BLaER1 treated with 17β-estradiol and CSF1 and Interleukin-3, amounts not matched to agents 10 nM and 100 nM (cell line): ENCODE measurements at regions not wholly inside any gene's neighbourhood (a gene's known extent, or its start where the extent isn't known, plus 50 kb on each side); places are given as distances from the start of the nearest gene placed in this dataset.

Experiments used
- H3K27ac ChIP-seq, 11 experiments: shearing (Covaris generic); formaldehyde crosslinking; 2 replicates each; pipeline ENCODE4 v1.8.1; 2022
- H3K27me3 ChIP-seq, 11 experiments: shearing (Covaris generic); formaldehyde crosslinking; 2 replicates each; pipeline ENCODE4 v1.8.1; 2022
- H3K36me3 ChIP-seq, 11 experiments: shearing (Covaris generic); formaldehyde crosslinking; 2 replicates each; pipeline ENCODE4 v1.8.1; 2022
- H3K4me1 ChIP-seq, 10 experiments: shearing (Covaris generic); formaldehyde crosslinking; 2 replicates each; pipeline ENCODE4 v1.8.1; 2022
- H3K4me2 ChIP-seq, 11 experiments: shearing (Covaris generic); formaldehyde crosslinking; 2 replicates each; pipeline ENCODE4 v1.8.1; 2022
- H3K4me3 ChIP-seq, 10 experiments: shearing (Covaris generic); formaldehyde crosslinking; 2 replicates each; pipeline ENCODE4 v1.8.1; 2022
- H3K9ac ChIP-seq, 11 experiments: shearing (Covaris generic); formaldehyde crosslinking; 2 replicates each; pipeline ENCODE4 v1.8.1; 2022
- H3K9me3 ChIP-seq, 11 experiments: shearing (Covaris generic); formaldehyde crosslinking; replicated peaks in 1 of 11; 2 replicates each; pipeline ENCODE4 v1.8.1; 2022
- H4K20me1 ChIP-seq, 11 experiments: shearing (Covaris generic); formaldehyde crosslinking; 2 replicates each; pipeline ENCODE4 v1.8.1; 2022
- Cebpa-rat ChIP-seq, 11 experiments: shearing (Covaris generic); IDR thresholded peaks; 2 replicates each; pipeline ENCODE4 v1.8.1; 2022

GRCh38 chr12:27907766-27908165 lies 64.8 kb downstream of the PTHLH start:
- Histone ChIP-seq H4K20me1 (no peaks in the 10 kb centered on the region), H3K4me3 (no peak overlapping the region), H3K9ac (no peak overlapping the region), H3K27ac (no peak overlapping the region), H3K4me2 (no peak overlapping the region), H3K9me3 (peaks cover 0 to 13% (median 8%) of the 10 kb centered on the region in 11 experiments; a peak in 14 of 22 replicates), H3K27me3 (no peaks in the 10 kb centered on the region), H3K4me1 (no peaks in the 10 kb centered on the region), H3K36me3 (no peaks in the 10 kb centered on the region)
- TF ChIP-seq Cebpa-rat (IDR thresholded peaks at IDR 0.05): no peak

GRCh38 chr12:27906658-27907473 lies 65.7 kb downstream of the PTHLH start:
- H3K9me3 ChIP-seq: peaks cover 0 to 13% (median 8%) of the 10 kb centered on the region in 11 experiments; a peak in 14 of 22 replicates
- no peak overlapping the region for H3K4me3 ChIP-seq
- no peak overlapping the region for H3K4me2 ChIP-seq
- no peaks in the 10 kb centered on the region for H3K27me3 ChIP-seq
- H4K20me1 ChIP-seq: no peaks in the 10 kb centered on the region
- H3K4me1 ChIP-seq: no peaks in the 10 kb centered on the region
- H3K36me3 ChIP-seq: no peaks in the 10 kb centered on the region
- no peak overlapping the region for H3K9ac ChIP-seq
- H3K27ac ChIP-seq: no peak overlapping the region
- TF ChIP-seq Cebpa-rat (IDR thresholded peaks at IDR 0.05): no peak

- H3K9me3 ChIP-seq: peaks cover 0 to 12% (median 5%) of the 10 kb centered on the region in 11 experiments; a peak in 14 of 22 replicates
These were observed 66.4 kb downstream of the PTHLH start for GRCh38 chr12:27906127-27906500.

GRCh38 chr12:27905285-27906126 lies 67.0 kb downstream of the PTHLH start:
- Histone ChIP-seq H3K36me3 (no peaks in the 10 kb centered on the region), H3K27me3 (no peaks in the 10 kb centered on the region), H3K4me1 (no peaks in the 10 kb centered on the region), H4K20me1 (no peaks in the 10 kb centered on the region), H3K4me2 (no peak overlapping the region), H3K4me3 (no peak overlapping the region), H3K27ac (no peak overlapping the region), H3K9ac (no peak overlapping the region), H3K9me3 (peaks cover 0 to 6% (median 0%) of the 10 kb centered on the region in 11 experiments; a peak in 5 of 22 replicates)
- no peak for TF ChIP-seq Cebpa-rat (IDR thresholded peaks at IDR 0.05)

More at GRCh38 chr12:27906127-27906500, 66.4 kb downstream of the PTHLH start:
- H3K27ac ChIP-seq: no peak overlapping the region
- H3K27me3 ChIP-seq: no peaks in the 10 kb centered on the region
- TF ChIP-seq Cebpa-rat (IDR thresholded peaks at IDR 0.05): no peak
- H3K4me3 ChIP-seq: no peak overlapping the region
- H3K4me2 ChIP-seq: no peak overlapping the region
- no peak overlapping the region for H3K9ac ChIP-seq
- no peaks in the 10 kb centered on the region for H4K20me1 ChIP-seq
- H3K36me3 ChIP-seq: no peaks in the 10 kb centered on the region
- no peaks in the 10 kb centered on the region for H3K4me1 ChIP-seq

GRCh38 chr12:27902651-27903050 lies 69.9 kb downstream of the PTHLH start:
- Histone ChIP-seq H3K4me1 (no peaks in the 10 kb centered on the region), H3K36me3 (no peaks in the 10 kb centered on the region), H3K4me2 (no peak overlapping the region), H3K9ac (no peak overlapping the region), H4K20me1 (no peaks in the 10 kb centered on the region), H3K9me3 (peaks cover 0 to 5% (median 0%) of the 10 kb centered on the region in 11 experiments; a peak in 2 of 22 replicates), H3K4me3 (no peak overlapping the region), H3K27me3 (no peaks in the 10 kb centered on the region), H3K27ac (no peak overlapping the region)
- TF ChIP-seq Cebpa-rat (IDR thresholded peaks at IDR 0.05): no peak

GRCh38 chr12:27901959-27902358 lies 70.6 kb downstream of the PTHLH start:
- TF ChIP-seq Cebpa-rat (IDR thresholded peaks at IDR 0.05): no peak
- Histone ChIP-seq H3K27ac (no peak overlapping the region), H3K9me3 (peaks cover 0 to 5% (median 0%) of the 10 kb centered on the region in 11 experiments; a peak in 2 of 22 replicates), H3K27me3 (no peaks in the 10 kb centered on the region), H3K4me3 (no peak overlapping the region), H3K4me1 (no peaks in the 10 kb centered on the region), H3K9ac (no peak overlapping the region), H3K4me2 (no peak overlapping the region), H3K36me3 (no peaks in the 10 kb centered on the region), H4K20me1 (no peaks in the 10 kb centered on the region)

- Histone ChIP-seq H3K9me3 (peaks cover 0 to 4% (median 0%) of the 10 kb centered on the region in 11 experiments; a peak in 2 of 22 replicates), H4K20me1 (no peaks in the 10 kb centered on the region), H3K4me2 (no peak overlapping the region), H3K36me3 (no peaks in the 10 kb centered on the region), H3K9ac (no peak overlapping the region), H3K4me1 (no peaks in the 10 kb centered on the region), H3K27ac (no peak overlapping the region), H3K27me3 (no peaks in the 10 kb centered on the region), H3K4me3 (no peak overlapping the region)
- TF ChIP-seq Cebpa-rat (IDR thresholded peaks at IDR 0.05): no peak
These were observed 71.3 kb downstream of the PTHLH start for GRCh38 chr12:27900920-27901879.

- H3K27me3 ChIP-seq: no peaks in the 10 kb centered on the region
- no peak overlapping the region for H3K4me2 ChIP-seq
- H3K9ac ChIP-seq: no peak overlapping the region
- H4K20me1 ChIP-seq: no peaks in the 10 kb centered on the region
- no peak overlapping the region for H3K27ac ChIP-seq
- H3K4me1 ChIP-seq: no peaks in the 10 kb centered on the region
- H3K9me3 ChIP-seq: no peaks in the 10 kb centered on the region
- H3K4me3 ChIP-seq: no peak overlapping the region
- no peak for TF ChIP-seq Cebpa-rat (IDR thresholded peaks at IDR 0.05)
- no peaks in the 10 kb centered on the region for H3K36me3 ChIP-seq
These were observed 73.3 kb downstream of the PTHLH start for GRCh38 chr12:27899151-27899661.
